ENCODE measurements at regions not wholly inside any gene's neighbourhood (a gene's known extent, or its start where the extent isn't known, plus 50 kb on each side); places are given as distances from the start of the nearest gene placed in this dataset.

GRCh38 chr5:3698412-3698811, 102.8 kb downstream of the IRX1 start:
- TF ChIP-seq, protein P1, sequence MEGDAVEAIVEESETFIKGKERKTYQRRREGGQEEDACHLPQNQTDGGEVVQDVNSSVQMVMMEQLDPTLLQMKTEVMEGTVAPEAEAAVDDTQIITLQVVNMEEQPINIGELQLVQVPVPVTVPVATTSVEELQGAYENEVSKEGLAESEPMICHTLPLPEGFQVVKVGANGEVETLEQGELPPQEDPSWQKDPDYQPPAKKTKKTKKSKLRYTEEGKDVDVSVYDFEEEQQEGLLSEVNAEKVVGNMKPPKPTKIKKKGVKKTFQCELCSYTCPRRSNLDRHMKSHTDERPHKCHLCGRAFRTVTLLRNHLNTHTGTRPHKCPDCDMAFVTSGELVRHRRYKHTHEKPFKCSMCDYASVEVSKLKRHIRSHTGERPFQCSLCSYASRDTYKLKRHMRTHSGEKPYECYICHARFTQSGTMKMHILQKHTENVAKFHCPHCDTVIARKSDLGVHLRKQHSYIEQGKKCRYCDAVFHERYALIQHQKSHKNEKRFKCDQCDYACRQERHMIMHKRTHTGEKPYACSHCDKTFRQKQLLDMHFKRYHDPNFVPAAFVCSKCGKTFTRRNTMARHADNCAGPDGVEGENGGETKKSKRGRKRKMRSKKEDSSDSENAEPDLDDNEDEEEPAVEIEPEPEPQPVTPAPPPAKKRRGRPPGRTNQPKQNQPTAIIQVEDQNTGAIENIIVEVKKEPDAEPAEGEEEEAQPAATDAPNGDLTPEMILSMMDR (IDR thresholded peaks at IDR 0.05) = no peak
- Histone ChIP-seq H3K27me3 (no peaks in the 10 kb centered on the region), H3K9ac (ENCODE audit: low read depth in 2 of 2, low read length in 2 of 2) (no peak overlapping the region), H3K27ac (no peak overlapping the region), H3K4me3 (no peak overlapping the region), H3K9me3 (no peaks in the 10 kb centered on the region), H3K4me1 (no peaks in the 10 kb centered on the region), H3K36me3 (no peaks in the 10 kb centered on the region)
- intact Hi-C loops (cut with DNase I) = no loop called here
- no peak for DNase-seq

- intact Hi-C loops (cut with DNase I) = no loop called here
- Histone ChIP-seq H3K27me3 (no peaks in the 10 kb centered on the region), H3K27ac (no peak overlapping the region), H3K36me3 (no peaks in the 10 kb centered on the region), H3K4me3 (no peak overlapping the region), H3K9me3 (no peaks in the 10 kb centered on the region), H3K9ac (ENCODE audit: low read depth in 2 of 2, low read length in 2 of 2) (no peak overlapping the region), H3K4me1 (no peaks in the 10 kb centered on the region)
- TF ChIP-seq, protein P1 (IDR thresholded peaks at IDR 0.05) = no peak
- DNase-seq = no peak
These were observed 106.1 kb downstream of the IRX1 start for GRCh38 chr5:3701694-3702093.

GRCh38 chr5:3704661-3705060, 109.0 kb downstream of the IRX1 start:
- TF ChIP-seq, protein P1 (IDR thresholded peaks at IDR 0.05) = no peak
- no peaks in the 10 kb centered on the region for H3K36me3 ChIP-seq
- H3K27ac ChIP-seq = no peak overlapping the region
- intact Hi-C loops (cut with DNase I) = no loop called here
- H3K27me3 ChIP-seq = no peaks in the 10 kb centered on the region
- no peaks in the 10 kb centered on the region for H3K4me1 ChIP-seq
- H3K9me3 ChIP-seq = no peaks in the 10 kb centered on the region
- no peak overlapping the region for H3K4me3 ChIP-seq
- DNase-seq = no peak
- no peak overlapping the region for H3K9ac ChIP-seq (ENCODE audit: low read depth in 2 of 2, low read length in 2 of 2)

DNA sequence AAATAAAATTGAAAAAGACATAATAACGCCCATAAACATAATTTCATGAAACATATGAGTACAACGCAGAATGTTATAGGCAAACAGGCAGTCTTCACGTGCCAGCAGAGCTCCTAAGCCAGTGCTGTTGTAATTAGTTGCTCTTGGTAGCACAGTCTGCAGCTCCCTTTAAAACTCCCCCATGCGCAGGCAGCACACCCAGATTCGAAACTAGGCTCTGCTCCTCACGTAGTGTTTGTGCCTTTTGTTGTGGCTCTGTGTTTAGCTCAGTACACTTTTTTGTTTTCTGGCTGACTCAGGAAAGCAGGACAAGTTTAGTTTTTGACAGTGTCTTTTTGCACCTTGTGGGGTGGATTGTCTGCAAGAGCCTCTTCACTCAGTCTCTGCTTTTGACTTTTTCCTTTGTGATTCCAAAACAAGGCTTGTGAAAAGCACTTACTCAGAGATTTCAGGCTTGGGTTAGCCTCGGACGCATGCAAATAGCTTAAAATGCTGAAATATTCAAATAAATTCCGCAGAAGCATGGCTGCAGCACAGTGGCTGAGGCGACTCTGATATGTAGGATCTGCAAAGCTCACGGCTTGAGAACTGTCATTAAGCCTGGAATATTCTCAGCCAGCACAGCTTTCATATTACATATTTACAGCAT, 113.6 kb downstream of the IRX1 start:
- intact Hi-C loops (cut with DNase I) = no loop called here

DNA sequence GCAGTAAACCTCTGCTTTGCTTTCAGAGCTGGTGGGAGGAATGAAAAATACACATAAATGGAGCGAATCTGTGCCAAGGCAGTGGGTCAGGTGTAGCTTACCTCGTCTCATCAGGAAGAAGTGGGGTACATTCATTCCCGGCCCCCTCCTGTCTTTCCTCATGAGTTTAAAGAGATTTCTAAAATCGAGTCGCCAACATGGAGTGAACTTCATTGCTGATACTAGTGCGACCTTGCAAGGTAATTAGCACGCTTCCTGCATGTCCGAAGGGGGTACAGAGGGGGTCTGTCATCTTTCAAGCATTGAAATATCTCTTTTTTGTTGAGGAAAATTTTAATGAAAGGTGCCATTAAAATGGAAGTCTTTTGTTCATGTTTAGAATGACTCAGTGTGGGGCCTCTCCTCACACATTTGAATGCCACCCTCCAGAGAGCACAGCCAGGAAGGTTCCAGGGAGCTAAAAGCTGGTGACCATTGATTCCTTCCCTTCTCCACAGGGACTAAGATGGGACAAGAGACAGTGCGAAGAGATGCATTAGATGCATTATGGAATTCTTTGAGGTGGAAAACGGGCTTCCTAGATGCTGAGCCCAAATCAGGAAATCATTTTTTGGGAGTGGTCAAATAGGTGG, 114.2 kb downstream of the IRX1 start:
- Histone ChIP-seq H3K27ac (no peak overlapping the region), H3K4me3 (no peak overlapping the region), H3K4me1 (no peaks in the 10 kb centered on the region), H3K36me3 (no peaks in the 10 kb centered on the region), H3K9me3 (no peaks in the 10 kb centered on the region), H3K27me3 (no peaks in the 10 kb centered on the region), H3K9ac (ENCODE audit: low read depth in 2 of 2, low read length in 2 of 2) (no peak overlapping the region)
- no peak for DNase-seq
- TF ChIP-seq, protein P1 (IDR thresholded peaks at IDR 0.05) = no peak
- intact Hi-C loops (cut with DNase I) = no loop called here

More for the DNA sequence above, 113.6 kb downstream of the IRX1 start:
- no peak for DNase-seq
- TF ChIP-seq, protein P1 (IDR thresholded peaks at IDR 0.05) = no peak
- H3K36me3 ChIP-seq = no peaks in the 10 kb centered on the region
- no peak overlapping the region for H3K9ac ChIP-seq (ENCODE audit: low read depth in 2 of 2, low read length in 2 of 2)
- H3K27ac ChIP-seq = no peak overlapping the region
- H3K27me3 ChIP-seq = no peaks in the 10 kb centered on the region
- H3K4me3 ChIP-seq = no peak overlapping the region
- no peaks in the 10 kb centered on the region for H3K4me1 ChIP-seq
- H3K9me3 ChIP-seq = no peaks in the 10 kb centered on the region

All from colonic mucosa (tissue), 4 donors.